ENCODE measurements at regions not wholly inside any gene's neighbourhood (a gene's known extent, or its start where the extent isn't known, plus 50 kb on each side); places are given as distances from the start of the nearest gene placed in this dataset.

GRCh38 chr12:66052988-66053615, 77.4 kb downstream of the LLPH start:
- TF ChIP-seq POLR2A (IDR thresholded peaks at IDR 0.05) (no peak), CTCF (IDR thresholded peaks at IDR 0.05 in 4 of 5, conservative IDR thresholded peaks at IDR 0.05 in 1 of 5) (no peak)
